ENCODE measurements at regions not wholly inside any gene's neighbourhood (a gene's known extent, or its start where the extent isn't known, plus 50 kb on each side); places are given as distances from the start of the nearest gene placed in this dataset.

- TF ChIP-seq, protein P1, sequence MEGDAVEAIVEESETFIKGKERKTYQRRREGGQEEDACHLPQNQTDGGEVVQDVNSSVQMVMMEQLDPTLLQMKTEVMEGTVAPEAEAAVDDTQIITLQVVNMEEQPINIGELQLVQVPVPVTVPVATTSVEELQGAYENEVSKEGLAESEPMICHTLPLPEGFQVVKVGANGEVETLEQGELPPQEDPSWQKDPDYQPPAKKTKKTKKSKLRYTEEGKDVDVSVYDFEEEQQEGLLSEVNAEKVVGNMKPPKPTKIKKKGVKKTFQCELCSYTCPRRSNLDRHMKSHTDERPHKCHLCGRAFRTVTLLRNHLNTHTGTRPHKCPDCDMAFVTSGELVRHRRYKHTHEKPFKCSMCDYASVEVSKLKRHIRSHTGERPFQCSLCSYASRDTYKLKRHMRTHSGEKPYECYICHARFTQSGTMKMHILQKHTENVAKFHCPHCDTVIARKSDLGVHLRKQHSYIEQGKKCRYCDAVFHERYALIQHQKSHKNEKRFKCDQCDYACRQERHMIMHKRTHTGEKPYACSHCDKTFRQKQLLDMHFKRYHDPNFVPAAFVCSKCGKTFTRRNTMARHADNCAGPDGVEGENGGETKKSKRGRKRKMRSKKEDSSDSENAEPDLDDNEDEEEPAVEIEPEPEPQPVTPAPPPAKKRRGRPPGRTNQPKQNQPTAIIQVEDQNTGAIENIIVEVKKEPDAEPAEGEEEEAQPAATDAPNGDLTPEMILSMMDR (IDR thresholded peaks at IDR 0.05; ENCODE audit: partially characterized antibody, unreplicated experiment), result no peak
- no peak for DNase-seq
- H3K9me3 Mint-ChIP-seq (ENCODE audit: unreplicated experiment), result peaks cover 3% of the 10 kb centered on the region
- H3K4me1 Mint-ChIP-seq (ENCODE audit: low read depth, unreplicated experiment), result no peaks in the 10 kb centered on the region
- H3K4me3 Mint-ChIP-seq (ENCODE audit: unreplicated experiment), result no peak overlapping the region
- no peaks in the 10 kb centered on the region for H3K36me3 Mint-ChIP-seq (ENCODE audit: unreplicated experiment)
- H3K27ac Mint-ChIP-seq (ENCODE audit: unreplicated experiment), result no peak overlapping the region
- peaks cover 2% of the 10 kb centered on the region for H3K27me3 Mint-ChIP-seq (ENCODE audit: unreplicated experiment)
Measured at GRCh38 chr3:153830552-153830951, 290.6 kb upstream of the ARHGEF26 start.

DNA sequence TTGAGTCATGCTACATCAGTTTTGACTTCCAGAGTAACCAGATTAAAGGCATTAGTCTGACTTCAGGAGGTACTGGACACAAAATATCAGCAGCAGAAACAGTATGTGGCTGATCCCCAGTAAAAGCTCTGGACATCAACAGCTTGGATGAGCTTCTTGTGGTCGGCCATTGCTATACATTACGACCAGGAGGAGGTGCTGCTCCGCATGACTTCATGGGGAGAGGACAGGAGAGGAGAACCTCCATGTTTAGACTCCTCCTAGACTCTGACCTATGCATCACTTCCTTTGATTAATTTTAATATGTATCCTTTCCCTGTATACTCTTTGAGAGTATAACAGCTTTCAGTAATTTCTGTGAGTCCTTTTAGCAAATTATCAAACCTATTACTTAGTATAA, 285.6 kb upstream of the ARHGEF26 start:
- DNase-seq, result no peak
- H3K27ac Mint-ChIP-seq (ENCODE audit: unreplicated experiment), result no peak overlapping the region
- no peak overlapping the region for H3K4me3 Mint-ChIP-seq (ENCODE audit: unreplicated experiment)
- TF ChIP-seq, protein P1 (IDR thresholded peaks at IDR 0.05; ENCODE audit: partially characterized antibody, unreplicated experiment), result no peak
- no peaks in the 10 kb centered on the region for H3K36me3 Mint-ChIP-seq (ENCODE audit: unreplicated experiment)
- no peaks in the 10 kb centered on the region for H3K9me3 Mint-ChIP-seq (ENCODE audit: unreplicated experiment)
- peaks cover 1% of the 10 kb centered on the region for H3K27me3 Mint-ChIP-seq (ENCODE audit: unreplicated experiment)
- H3K4me1 Mint-ChIP-seq (ENCODE audit: low read depth, unreplicated experiment), result no peaks in the 10 kb centered on the region

- no peak for DNase-seq
- no peaks in the 10 kb centered on the region for H3K36me3 Mint-ChIP-seq (ENCODE audit: unreplicated experiment)
- peaks cover 1% of the 10 kb centered on the region for H3K27me3 Mint-ChIP-seq (ENCODE audit: unreplicated experiment)
- no peak overlapping the region for H3K27ac Mint-ChIP-seq (ENCODE audit: unreplicated experiment)
- H3K4me3 Mint-ChIP-seq (ENCODE audit: unreplicated experiment), result no peak overlapping the region
- no peaks in the 10 kb centered on the region for H3K9me3 Mint-ChIP-seq (ENCODE audit: unreplicated experiment)
- H3K4me1 Mint-ChIP-seq (ENCODE audit: low read depth, unreplicated experiment), result no peaks in the 10 kb centered on the region
- TF ChIP-seq, protein P1 (IDR thresholded peaks at IDR 0.05; ENCODE audit: partially characterized antibody, unreplicated experiment), result no peak
Measured at GRCh38 chr3:153840487-153840886, 280.7 kb upstream of the ARHGEF26 start.

DNA sequence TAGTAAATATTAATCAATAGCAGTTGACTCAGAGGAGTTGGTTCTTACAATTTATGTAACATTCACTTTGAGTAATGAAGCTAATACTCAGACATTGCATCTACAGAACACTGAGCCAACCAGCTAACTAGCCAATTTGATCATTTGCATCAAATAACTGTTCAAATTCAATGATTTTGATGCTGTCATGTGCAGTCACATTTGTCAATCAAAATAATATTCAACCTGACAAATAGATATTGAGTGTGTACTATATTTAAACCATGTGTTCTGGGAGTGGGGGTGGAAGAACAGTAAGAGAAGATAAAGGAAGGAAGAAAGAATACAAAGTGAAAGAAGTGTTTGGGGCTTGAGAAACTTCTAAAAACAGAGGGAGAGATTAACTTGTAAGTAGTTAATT, 277.2 kb upstream of the ARHGEF26 start:
- no peaks in the 10 kb centered on the region for H3K9me3 Mint-ChIP-seq (ENCODE audit: unreplicated experiment)
- no peak overlapping the region for H3K27ac Mint-ChIP-seq (ENCODE audit: unreplicated experiment)
- no peak for DNase-seq
- H3K36me3 Mint-ChIP-seq (ENCODE audit: unreplicated experiment), result no peaks in the 10 kb centered on the region
- TF ChIP-seq, protein P1 (IDR thresholded peaks at IDR 0.05; ENCODE audit: partially characterized antibody, unreplicated experiment), result no peak
- H3K4me1 Mint-ChIP-seq (ENCODE audit: low read depth, unreplicated experiment), result no peaks in the 10 kb centered on the region
- no peaks in the 10 kb centered on the region for H3K27me3 Mint-ChIP-seq (ENCODE audit: unreplicated experiment)
- no peak overlapping the region for H3K4me3 Mint-ChIP-seq (ENCODE audit: unreplicated experiment)

DNA sequence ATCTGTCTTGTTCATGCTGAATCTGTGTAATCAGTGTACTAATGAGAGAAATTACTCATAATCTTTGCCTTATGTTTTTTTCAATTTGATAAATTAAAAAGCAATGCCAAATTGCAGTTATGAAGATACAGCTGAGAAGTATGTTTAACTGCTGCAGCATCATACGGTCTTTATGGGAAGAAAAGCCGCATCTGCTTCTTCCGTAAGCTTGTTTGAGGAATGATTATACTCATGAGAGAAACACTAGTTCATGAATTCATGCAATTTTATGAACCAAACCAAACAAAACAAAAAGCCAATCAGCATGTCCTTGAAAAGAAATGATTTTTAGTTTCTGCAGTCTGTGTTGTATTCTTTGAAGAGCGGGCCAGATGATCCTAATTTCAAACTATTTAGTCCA, 275.9 kb upstream of the ARHGEF26 start:
- Mint-ChIP-seq H3K4me3 (ENCODE audit: unreplicated experiment) (no peak overlapping the region), H3K9me3 (ENCODE audit: unreplicated experiment) (no peaks in the 10 kb centered on the region), H3K36me3 (ENCODE audit: unreplicated experiment) (no peaks in the 10 kb centered on the region), H3K4me1 (ENCODE audit: low read depth, unreplicated experiment) (no peaks in the 10 kb centered on the region), H3K27me3 (ENCODE audit: unreplicated experiment) (no peaks in the 10 kb centered on the region), H3K27ac (ENCODE audit: unreplicated experiment) (no peak overlapping the region)
- TF ChIP-seq, protein P1 (IDR thresholded peaks at IDR 0.05; ENCODE audit: partially characterized antibody, unreplicated experiment), result no peak
- DNase-seq, result no peak
